ENCODE measurements at regions not wholly inside any gene's neighbourhood (a gene's known extent, or its start where the extent isn't known, plus 50 kb on each side); places are given as distances from the start of the nearest gene placed in this dataset.

DNA sequence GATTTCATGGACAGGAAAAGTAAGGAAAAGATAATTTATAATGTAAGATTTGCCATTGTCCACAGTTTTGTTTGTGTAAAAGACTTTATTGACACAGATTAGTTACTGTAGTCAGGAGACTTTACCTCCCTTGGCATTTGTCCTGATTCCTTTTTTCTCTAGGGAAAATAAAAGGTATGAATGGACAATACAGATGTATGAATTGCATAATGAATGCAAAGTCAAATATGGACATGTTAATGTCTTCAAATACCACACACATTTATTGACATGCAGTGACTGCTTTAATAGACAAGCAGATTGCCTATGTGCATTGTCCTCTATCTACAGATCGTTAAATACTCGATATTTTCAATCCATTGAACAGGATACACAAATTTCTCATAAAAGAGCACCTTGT, 999.7 kb upstream of the SEL1L start:
- Histone ChIP-seq H3K9ac (ENCODE audit: low read depth, low read length) (no peak overlapping the region), H3K27me3 (ENCODE audit: insufficient read depth, low read length, poor library complexity) (no peaks in the 10 kb centered on the region), H3K79me2 (ENCODE audit: insufficient read depth, low read length) (no peaks in the 10 kb centered on the region), H3K9me3 (ENCODE audit: insufficient read depth, low read length, severe bottlenecking) (no peaks in the 10 kb centered on the region), H3K36me3 (ENCODE audit: insufficient read depth, low read length) (no peaks in the 10 kb centered on the region), H4K20me1 (ENCODE audit: insufficient read depth, low read length) (no peaks in the 10 kb centered on the region), H3K27ac (ENCODE audit: low read length) (no peak overlapping the region), H2AFZ (ENCODE audit: low read depth, low read length) (no peak overlapping the region), H3K4me1 (ENCODE audit: insufficient read depth, low read length) (no peaks in the 10 kb centered on the region), H3K4me2 (ENCODE audit: insufficient read depth, low read length) (no peak overlapping the region), H3K4me3 (ENCODE audit: low read depth in 1 of 2, low read length in 2 of 2) (no peak overlapping the region)
- TF ChIP-seq EZH2 (IDR thresholded peaks at IDR 0.05; ENCODE audit: borderline replicate concordance, low read depth, low read length, severe bottlenecking) = no peak
- TF ChIP-seq, protein P1, sequence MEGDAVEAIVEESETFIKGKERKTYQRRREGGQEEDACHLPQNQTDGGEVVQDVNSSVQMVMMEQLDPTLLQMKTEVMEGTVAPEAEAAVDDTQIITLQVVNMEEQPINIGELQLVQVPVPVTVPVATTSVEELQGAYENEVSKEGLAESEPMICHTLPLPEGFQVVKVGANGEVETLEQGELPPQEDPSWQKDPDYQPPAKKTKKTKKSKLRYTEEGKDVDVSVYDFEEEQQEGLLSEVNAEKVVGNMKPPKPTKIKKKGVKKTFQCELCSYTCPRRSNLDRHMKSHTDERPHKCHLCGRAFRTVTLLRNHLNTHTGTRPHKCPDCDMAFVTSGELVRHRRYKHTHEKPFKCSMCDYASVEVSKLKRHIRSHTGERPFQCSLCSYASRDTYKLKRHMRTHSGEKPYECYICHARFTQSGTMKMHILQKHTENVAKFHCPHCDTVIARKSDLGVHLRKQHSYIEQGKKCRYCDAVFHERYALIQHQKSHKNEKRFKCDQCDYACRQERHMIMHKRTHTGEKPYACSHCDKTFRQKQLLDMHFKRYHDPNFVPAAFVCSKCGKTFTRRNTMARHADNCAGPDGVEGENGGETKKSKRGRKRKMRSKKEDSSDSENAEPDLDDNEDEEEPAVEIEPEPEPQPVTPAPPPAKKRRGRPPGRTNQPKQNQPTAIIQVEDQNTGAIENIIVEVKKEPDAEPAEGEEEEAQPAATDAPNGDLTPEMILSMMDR (IDR thresholded peaks at IDR 0.05; ENCODE audit: borderline replicate concordance, extremely low read depth, low read length, poor library complexity, severe bottlenecking) = no peak
- ATAC-seq (ENCODE audit: insufficient read depth, low read depth) (no peak), DNase-seq (no peak)

DNA sequence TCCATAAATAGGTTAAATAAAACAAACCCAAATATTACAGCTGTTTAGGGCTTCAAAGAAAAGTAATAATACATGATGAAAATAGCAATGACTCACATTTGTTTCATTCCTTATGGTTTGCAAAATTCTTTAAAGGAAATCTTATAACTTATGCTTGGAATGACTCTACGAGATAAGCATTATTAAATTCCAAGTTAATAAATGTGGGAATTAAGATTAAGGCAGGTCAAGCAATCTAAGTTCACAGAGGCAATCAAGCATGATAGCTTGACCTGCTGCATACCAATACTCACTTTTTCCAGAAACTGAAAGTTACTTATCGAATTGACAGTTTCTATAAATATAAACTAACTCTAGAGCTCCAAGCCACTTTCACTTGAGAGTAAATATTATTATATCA, 1002.9 kb upstream of the SEL1L start:
- no peak overlapping the region for H3K4me2 ChIP-seq (ENCODE audit: insufficient read depth, low read length)
- H3K9me3 ChIP-seq (ENCODE audit: insufficient read depth, low read length, severe bottlenecking) = no peaks in the 10 kb centered on the region
- DNase-seq = no peak
- H4K20me1 ChIP-seq (ENCODE audit: insufficient read depth, low read length) = no peaks in the 10 kb centered on the region
- H3K27ac ChIP-seq (ENCODE audit: low read length) = no peak overlapping the region
- no peaks in the 10 kb centered on the region for H3K27me3 ChIP-seq (ENCODE audit: insufficient read depth, low read length, poor library complexity)
- no peaks in the 10 kb centered on the region for H3K4me1 ChIP-seq (ENCODE audit: insufficient read depth, low read length)
- H3K4me3 ChIP-seq (ENCODE audit: low read depth in 1 of 2, low read length in 2 of 2) = no peak overlapping the region
- no peak for ATAC-seq (ENCODE audit: insufficient read depth, low read depth)
- TF ChIP-seq, protein P1 (IDR thresholded peaks at IDR 0.05; ENCODE audit: borderline replicate concordance, extremely low read depth, low read length, poor library complexity, severe bottlenecking) = no peak
- no peak for TF ChIP-seq EZH2 (IDR thresholded peaks at IDR 0.05; ENCODE audit: borderline replicate concordance, low read depth, low read length, severe bottlenecking)
- H3K9ac ChIP-seq (ENCODE audit: low read depth, low read length) = no peak overlapping the region
- no peak overlapping the region for H2AFZ ChIP-seq (ENCODE audit: low read depth, low read length)
- H3K79me2 ChIP-seq (ENCODE audit: insufficient read depth, low read length) = no peaks in the 10 kb centered on the region
- no peaks in the 10 kb centered on the region for H3K36me3 ChIP-seq (ENCODE audit: insufficient read depth, low read length)

DNA sequence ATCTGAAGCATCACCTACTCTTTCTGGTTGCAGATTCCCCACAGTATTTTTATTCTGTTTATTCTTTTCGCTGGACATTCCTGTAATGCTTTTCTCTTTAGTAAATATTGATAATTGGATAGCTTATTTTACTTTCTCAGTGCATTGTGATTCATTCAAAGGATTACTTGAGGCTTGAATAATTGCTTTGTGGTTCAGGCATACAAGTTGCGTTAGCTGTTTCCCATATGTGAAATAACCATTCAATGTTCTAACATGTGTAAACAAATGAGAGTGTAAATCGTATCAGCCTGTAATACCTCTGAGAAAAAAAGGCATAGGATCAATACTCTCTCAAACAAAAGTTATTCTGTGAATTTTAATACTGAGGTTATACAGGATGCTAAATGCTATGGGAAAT, 1004.2 kb upstream of the SEL1L start:
- Histone ChIP-seq H3K27me3 (ENCODE audit: insufficient read depth, low read length, poor library complexity) (no peaks in the 10 kb centered on the region), H4K20me1 (ENCODE audit: insufficient read depth, low read length) (no peaks in the 10 kb centered on the region), H2AFZ (ENCODE audit: low read depth, low read length) (no peak overlapping the region), H3K36me3 (ENCODE audit: insufficient read depth, low read length) (no peaks in the 10 kb centered on the region), H3K9me3 (ENCODE audit: insufficient read depth, low read length, severe bottlenecking) (no peaks in the 10 kb centered on the region), H3K4me3 (ENCODE audit: low read depth in 1 of 2, low read length in 2 of 2) (no peak overlapping the region), H3K27ac (ENCODE audit: low read length) (no peak overlapping the region), H3K4me1 (ENCODE audit: insufficient read depth, low read length) (no peaks in the 10 kb centered on the region), H3K9ac (ENCODE audit: low read depth, low read length) (no peak overlapping the region), H3K79me2 (ENCODE audit: insufficient read depth, low read length) (no peaks in the 10 kb centered on the region), H3K4me2 (ENCODE audit: insufficient read depth, low read length) (no peak overlapping the region)
- no peak for ATAC-seq (ENCODE audit: insufficient read depth, low read depth)
- TF ChIP-seq EZH2 (IDR thresholded peaks at IDR 0.05; ENCODE audit: borderline replicate concordance, low read depth, low read length, severe bottlenecking) = no peak
- TF ChIP-seq, protein P1 (IDR thresholded peaks at IDR 0.05; ENCODE audit: borderline replicate concordance, extremely low read depth, low read length, poor library complexity, severe bottlenecking) = no peak
- no peak for DNase-seq

DNA sequence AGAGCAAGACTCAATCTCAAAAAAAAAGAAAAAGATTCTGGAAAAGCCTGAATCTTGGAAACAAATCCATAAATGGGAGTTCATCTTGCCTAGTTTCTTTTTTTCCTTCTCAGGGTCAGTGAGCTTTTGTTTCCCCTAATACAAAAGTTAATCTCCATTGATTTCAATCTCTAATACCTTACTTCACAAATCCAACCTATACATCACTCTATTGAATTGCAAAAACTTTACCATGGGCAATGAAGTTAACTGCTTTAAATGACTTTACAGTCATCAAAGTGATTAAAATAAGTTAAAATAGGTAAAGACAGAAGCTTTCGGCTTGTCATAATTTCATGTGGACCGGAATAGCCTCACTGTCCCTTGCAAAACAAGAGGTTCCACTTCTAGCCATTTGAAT, 1012.7 kb upstream of the SEL1L start:
- no peak overlapping the region for H2AFZ ChIP-seq (ENCODE audit: low read depth, low read length)
- TF ChIP-seq, protein P1 (IDR thresholded peaks at IDR 0.05; ENCODE audit: borderline replicate concordance, extremely low read depth, low read length, poor library complexity, severe bottlenecking) = no peak
- no peak for TF ChIP-seq EZH2 (IDR thresholded peaks at IDR 0.05; ENCODE audit: borderline replicate concordance, low read depth, low read length, severe bottlenecking)
- no peaks in the 10 kb centered on the region for H4K20me1 ChIP-seq (ENCODE audit: insufficient read depth, low read length)
- ATAC-seq (ENCODE audit: insufficient read depth, low read depth) = no peak
- H3K4me1 ChIP-seq (ENCODE audit: insufficient read depth, low read length) = no peaks in the 10 kb centered on the region
- no peak for DNase-seq
- no peak overlapping the region for H3K4me2 ChIP-seq (ENCODE audit: insufficient read depth, low read length)
- H3K27ac ChIP-seq (ENCODE audit: low read length) = no peak overlapping the region
- H3K9me3 ChIP-seq (ENCODE audit: insufficient read depth, low read length, severe bottlenecking) = no peaks in the 10 kb centered on the region
- no peaks in the 10 kb centered on the region for H3K27me3 ChIP-seq (ENCODE audit: insufficient read depth, low read length, poor library complexity)
- no peaks in the 10 kb centered on the region for H3K36me3 ChIP-seq (ENCODE audit: insufficient read depth, low read length)
- no peaks in the 10 kb centered on the region for H3K79me2 ChIP-seq (ENCODE audit: insufficient read depth, low read length)
- H3K4me3 ChIP-seq (ENCODE audit: low read depth in 1 of 2, low read length in 2 of 2) = no peak overlapping the region
- H3K9ac ChIP-seq (ENCODE audit: low read depth, low read length) = no peak overlapping the region

All from DND-41 (cell line).